ENCODE measurements at regions not wholly inside any gene's neighbourhood (a gene's known extent, or its start where the extent isn't known, plus 50 kb on each side); places are given as distances from the start of the nearest gene placed in this dataset.
"Not testable (repeated sequence)": the region's sequence is repeated elsewhere in the genome, so short reads cannot be mapped to it uniquely, and the experiment has no call there.

GRCh38 chr14:81613341-81614045, 79.8 kb upstream of the SEL1L start:
- TF ChIP-seq CTCF (IDR thresholded peaks at IDR 0.05; ENCODE audit: insufficient read depth, low read length, poor library complexity, severe bottlenecking): no peak
- Histone ChIP-seq H3K27me3 (ENCODE audit: control insufficient read depth, insufficient read depth, low read length) (no peaks in the 10 kb centered on the region), H3K4me3 (ENCODE audit: low read depth, low read length) (no peak overlapping the region), H3K36me3 (ENCODE audit: control insufficient read depth, insufficient read depth, low read length) (no peaks in the 10 kb centered on the region)
- DNase-seq (ENCODE audit: low read depth): no peak

GRCh38 chr14:81614302-81614701, 80.6 kb upstream of the SEL1L start:
- not testable (repeated sequence) for H3K36me3 ChIP-seq (ENCODE audit: control insufficient read depth, insufficient read depth, low read length)

GRCh38 chr14:81618695-81619094, 85.0 kb upstream of the SEL1L start:
- Histone ChIP-seq H3K4me3 (ENCODE audit: low read depth, low read length) (no peak overlapping the region), H3K27me3 (ENCODE audit: control insufficient read depth, insufficient read depth, low read length) (no peaks in the 10 kb centered on the region), H3K36me3 (ENCODE audit: control insufficient read depth, insufficient read depth, low read length) (no peaks in the 10 kb centered on the region)
- TF ChIP-seq CTCF (IDR thresholded peaks at IDR 0.05; ENCODE audit: insufficient read depth, low read length, poor library complexity, severe bottlenecking): no peak
- DNase-seq (ENCODE audit: low read depth): no peak

More at GRCh38 chr14:81614302-81614701, 80.6 kb upstream of the SEL1L start:
- not testable (repeated sequence) for DNase-seq (ENCODE audit: low read depth); H3K27me3 ChIP-seq (ENCODE audit: control insufficient read depth, insufficient read depth, low read length); H3K4me3 ChIP-seq (ENCODE audit: low read depth, low read length)

GRCh38 chr14:81619816-81620215, 86.2 kb upstream of the SEL1L start:
- no peaks in the 10 kb centered on the region for H3K36me3 ChIP-seq (ENCODE audit: control insufficient read depth, insufficient read depth, low read length)
- no peaks in the 10 kb centered on the region for H3K27me3 ChIP-seq (ENCODE audit: control insufficient read depth, insufficient read depth, low read length)
- no peak overlapping the region for H3K4me3 ChIP-seq (ENCODE audit: low read depth, low read length)
- no peak for DNase-seq (ENCODE audit: low read depth)
- no peak for TF ChIP-seq CTCF (IDR thresholded peaks at IDR 0.05; ENCODE audit: insufficient read depth, low read length, poor library complexity, severe bottlenecking)

GRCh38 chr14:81623771-81624396, 90.2 kb upstream of the SEL1L start:
- H3K36me3 ChIP-seq (ENCODE audit: control insufficient read depth, insufficient read depth, low read length); H3K27me3 ChIP-seq (ENCODE audit: control insufficient read depth, insufficient read depth, low read length); DNase-seq (ENCODE audit: low read depth); H3K4me3 ChIP-seq (ENCODE audit: low read depth, low read length): not testable (repeated sequence)

GRCh38 chr14:81625343-81625742, 91.7 kb upstream of the SEL1L start:
- DNase-seq (ENCODE audit: low read depth): peak; percentile 4

More at GRCh38 chr14:81625343-81625742, 91.7 kb upstream of the SEL1L start:
- TF ChIP-seq CTCF (IDR thresholded peaks at IDR 0.05; ENCODE audit: insufficient read depth, low read length, poor library complexity, severe bottlenecking): peak; percentile 27
- no peaks in the 10 kb centered on the region for H3K27me3 ChIP-seq (ENCODE audit: control insufficient read depth, insufficient read depth, low read length)
- no peaks in the 10 kb centered on the region for H3K36me3 ChIP-seq (ENCODE audit: control insufficient read depth, insufficient read depth, low read length)
- H3K4me3 ChIP-seq (ENCODE audit: low read depth, low read length): no peak overlapping the region

Measured in kidney epithelial cell (primary cell).